ENCODE measurements at regions not wholly inside any gene's neighbourhood (a gene's known extent, or its start where the extent isn't known, plus 50 kb on each side); places are given as distances from the start of the nearest gene placed in this dataset.
"Not testable (repeated sequence)": the region's sequence is repeated elsewhere in the genome, so short reads cannot be mapped to it uniquely, and the experiment has no call there.

- no peak for FAIRE-seq
These were observed 329.0 kb downstream of the C12orf75 start for GRCh38 chr12:105659355-105660075.

DNA sequence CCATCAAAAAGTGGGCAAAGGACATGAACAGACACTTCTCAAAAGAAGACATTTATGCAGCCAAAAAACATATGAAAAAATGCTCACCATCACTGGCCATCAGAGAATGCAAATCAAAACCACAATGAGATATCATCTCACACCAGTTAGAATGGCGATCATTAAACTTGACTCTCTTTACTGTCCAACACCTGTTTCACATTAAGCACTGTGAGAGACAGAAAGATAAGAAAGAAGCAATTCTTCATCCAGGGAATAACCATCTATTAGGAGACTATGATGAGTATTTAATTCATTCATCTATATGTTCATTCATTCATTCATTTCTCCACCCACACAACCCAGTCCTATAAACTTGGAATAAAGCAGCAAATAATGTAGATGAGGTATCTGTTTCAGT is 334.3 kb downstream of the C12orf75 start:
- FAIRE-seq = not testable (repeated sequence)

- no peak for FAIRE-seq
These were observed 334.9 kb downstream of the C12orf75 start for GRCh38 chr12:105665366-105665765.

GRCh38 chr12:105667973-105668743 is 337.7 kb downstream of the C12orf75 start:
- no peak for FAIRE-seq

DNA sequence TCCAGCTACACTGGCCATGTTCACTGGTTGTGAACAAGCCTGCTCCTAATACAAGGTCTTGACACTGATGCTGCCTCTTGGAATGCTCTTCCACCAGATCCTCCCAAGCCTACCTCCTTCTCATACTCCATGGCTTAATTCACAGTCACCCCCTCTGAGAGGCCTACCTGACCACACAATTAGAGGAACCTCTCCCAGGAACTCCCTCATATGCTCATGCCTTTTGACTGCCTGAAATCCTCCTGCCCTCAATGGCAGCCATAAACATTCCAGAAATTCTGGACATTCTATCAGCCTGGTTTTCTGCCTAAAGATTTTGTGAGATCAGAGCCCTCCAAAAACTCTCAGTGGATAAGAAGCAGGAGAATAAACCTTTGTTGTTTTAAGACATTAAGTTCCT is 340.2 kb downstream of the C12orf75 start:
- FAIRE-seq = no peak

DNA sequence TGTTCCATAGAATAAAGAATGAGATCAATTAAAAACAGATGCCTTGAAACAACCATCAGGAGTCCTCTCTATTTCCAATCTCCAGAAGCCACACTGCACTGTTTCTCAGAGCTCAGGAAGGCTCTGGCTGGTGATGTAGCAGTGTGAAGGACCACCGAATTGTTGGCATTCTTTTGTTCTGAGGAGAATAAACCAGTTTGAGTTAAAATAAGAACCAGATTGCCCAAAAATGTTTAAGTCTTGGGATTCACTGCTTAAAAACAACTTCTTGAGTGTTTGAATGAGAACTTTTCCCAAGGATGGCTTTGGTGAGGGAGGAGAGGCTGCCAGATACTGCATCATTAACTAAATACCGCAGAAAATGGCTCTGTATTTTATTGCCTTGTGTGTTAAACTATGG is 341.2 kb downstream of the C12orf75 start:
- no peak for FAIRE-seq

DNA sequence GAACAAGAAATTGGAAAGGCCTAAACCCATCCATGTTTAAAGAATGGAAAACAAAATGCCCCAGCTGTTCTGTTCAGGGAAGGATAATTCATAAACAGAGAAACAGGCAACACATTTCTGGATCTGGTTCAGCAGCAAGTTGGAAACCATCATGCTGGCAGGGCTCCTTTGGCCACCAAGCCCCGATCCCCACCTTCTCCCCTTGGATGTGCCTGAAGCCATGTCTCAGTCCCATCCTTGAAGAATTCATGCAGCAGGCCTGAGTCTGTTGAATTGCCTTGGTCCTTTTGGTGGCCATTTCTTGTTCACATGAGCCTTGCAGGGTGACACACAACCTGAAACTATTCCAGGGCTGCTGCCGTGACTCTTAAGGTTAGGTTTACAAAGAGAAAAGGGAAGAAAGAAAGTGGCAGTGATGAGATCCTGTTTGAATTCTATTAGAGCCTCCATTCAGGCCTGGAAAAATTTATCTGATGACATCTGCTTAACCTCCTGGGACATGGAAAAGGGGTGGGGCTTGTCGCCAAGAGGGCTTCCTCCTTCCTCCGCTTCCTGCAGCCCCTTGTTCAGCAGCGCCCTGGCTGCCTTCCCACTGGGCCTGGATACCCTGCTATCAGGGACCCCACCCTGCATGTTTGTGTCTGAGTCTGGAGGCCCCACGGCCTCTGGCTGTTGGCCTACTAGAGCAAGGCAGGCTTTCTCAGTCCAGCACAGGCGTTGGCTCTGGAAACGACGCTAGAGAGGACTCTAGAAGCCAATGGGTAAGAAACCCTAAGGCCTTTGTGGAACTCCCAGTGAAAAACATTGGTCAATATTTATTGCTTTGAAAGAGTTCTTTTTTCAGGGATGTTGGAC is 341.9 kb downstream of the C12orf75 start:
- no peak for FAIRE-seq

DNA sequence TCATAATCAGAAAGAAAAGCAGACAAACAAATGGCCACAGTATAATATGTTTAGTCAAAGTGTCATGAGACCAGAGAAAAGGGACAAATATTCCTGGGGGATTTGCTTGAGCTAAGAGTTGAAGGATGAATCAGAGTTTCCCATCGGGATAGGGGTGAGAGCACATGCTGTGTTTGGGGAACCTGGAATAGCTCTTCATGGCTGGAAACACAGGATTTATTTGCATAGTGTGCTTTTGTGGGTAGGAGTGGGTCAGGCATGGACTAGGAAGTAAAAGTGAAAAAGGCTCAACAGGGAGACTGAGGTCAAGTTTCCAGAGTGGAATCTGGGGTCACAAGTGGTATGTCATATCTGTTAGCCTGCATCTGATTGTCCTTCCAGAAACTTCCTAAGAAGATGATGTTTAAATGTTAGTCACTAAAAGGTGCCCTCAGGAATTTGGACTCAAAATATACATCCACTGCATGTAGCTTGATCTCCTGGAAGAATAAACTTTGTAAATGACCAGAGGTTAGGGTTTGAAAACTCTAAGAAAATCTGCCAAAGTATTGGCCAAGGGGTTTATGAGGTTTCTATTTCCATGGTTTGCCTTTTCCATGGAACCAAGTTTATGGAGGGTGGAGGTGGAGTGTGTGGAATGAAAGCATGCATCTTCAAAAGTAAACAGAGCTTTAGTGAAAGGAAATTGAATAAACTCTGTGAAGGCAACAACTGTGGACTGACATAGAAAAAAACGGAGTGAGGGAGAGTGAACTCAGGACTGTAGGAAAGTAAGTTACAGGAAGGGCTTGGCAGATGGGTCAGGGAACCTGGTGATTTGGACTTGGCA is 344.6 kb downstream of the C12orf75 start:
- no peak for FAIRE-seq

DNA sequence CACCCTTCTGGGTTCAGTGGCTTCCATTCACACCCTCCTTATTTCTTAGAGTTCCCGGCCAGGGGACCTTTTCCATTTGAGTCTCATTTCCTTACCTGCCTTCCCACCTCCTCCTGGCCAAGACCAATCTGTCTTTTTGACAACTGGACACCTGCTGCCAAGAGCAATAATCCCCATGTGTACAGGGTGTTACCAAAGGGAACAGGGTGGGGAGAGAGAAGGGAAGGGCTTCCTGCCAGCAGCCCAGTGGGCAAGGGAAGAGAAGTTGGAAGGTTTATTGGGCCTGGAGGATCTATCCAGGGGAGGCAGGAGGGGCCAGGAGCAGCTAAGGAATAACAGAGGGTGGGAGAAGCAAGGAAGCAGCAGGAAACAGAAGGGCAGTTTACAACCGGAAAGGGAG is 346.2 kb downstream of the C12orf75 start:
- FAIRE-seq = no peak

DNA sequence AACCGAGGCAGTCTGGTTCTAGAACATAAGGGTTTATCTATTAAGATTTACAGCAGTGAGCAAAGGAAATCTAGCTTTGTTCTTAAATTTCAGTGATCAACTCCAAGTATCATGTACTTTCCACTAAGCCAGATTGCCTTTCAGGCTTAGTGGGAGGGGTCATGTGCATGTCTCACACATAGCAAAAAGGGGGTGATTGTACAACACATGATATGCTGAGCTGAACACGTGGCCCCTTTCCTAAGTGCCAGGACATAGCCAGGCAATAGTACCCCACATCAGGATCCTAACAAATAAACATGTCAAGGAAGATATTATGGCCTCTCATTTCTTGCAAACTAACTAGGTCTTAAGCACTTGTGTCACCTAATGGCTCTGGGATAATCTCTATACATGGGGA is 347.2 kb downstream of the C12orf75 start:
- no peak for FAIRE-seq

DNA sequence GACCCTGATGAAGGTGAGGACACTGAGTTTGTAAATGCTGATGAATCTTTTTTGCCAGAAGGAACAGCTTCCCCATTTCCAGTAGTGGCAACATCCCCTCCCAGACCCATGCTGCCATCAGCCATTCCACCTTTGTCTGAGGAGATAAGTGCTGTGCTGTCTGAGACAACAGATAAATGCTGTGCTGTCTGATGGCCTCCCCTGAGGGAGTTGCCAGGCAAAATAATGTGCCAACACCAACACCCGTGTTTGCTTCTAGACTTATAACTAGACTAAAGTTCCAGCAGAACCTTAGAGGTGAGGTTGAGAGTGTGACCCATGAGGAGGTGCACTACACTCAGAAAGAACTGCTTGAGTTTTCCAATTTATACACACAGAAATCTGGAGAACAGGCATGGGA is 349.5 kb downstream of the C12orf75 start:
- FAIRE-seq = no peak

DNA sequence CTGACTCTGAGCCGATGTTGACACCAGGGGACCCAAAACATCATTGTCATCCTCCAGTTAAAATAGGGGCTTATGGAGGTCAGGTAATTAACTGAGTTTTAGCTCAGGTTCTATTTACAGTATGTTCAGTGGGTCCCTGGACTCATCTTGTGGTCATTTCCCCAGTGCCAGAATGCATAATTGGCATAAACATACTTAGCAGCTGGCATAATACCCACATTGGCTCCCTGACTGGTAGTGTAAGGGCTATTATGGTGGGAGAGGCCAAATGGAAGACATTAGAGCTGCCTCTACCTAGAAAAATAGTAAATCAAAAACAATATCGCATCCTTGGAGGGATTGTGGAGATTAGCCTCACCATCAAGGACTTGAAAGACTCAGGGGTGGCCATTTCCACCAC is 350.9 kb downstream of the C12orf75 start:
- no peak for FAIRE-seq

DNA sequence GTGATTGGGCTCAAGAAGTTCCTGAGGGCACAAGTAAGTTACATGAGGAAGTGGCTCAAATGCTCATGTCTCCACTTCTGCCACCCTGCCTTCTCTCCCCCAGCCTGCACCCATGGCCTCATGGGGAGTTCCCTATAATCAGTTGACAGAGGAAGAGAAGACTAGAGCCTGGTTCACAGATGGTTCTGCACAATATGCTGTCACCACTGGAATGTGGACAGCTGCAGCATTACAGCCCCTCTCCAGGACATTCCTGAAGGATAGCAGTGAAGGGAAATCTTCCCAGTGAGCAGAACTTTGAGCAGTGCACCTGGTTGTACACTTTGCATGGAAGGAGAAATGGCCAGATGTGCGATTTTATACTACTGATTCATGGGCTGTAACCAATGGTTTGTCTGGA is 352.3 kb downstream of the C12orf75 start:
- not testable (repeated sequence) for FAIRE-seq

DNA sequence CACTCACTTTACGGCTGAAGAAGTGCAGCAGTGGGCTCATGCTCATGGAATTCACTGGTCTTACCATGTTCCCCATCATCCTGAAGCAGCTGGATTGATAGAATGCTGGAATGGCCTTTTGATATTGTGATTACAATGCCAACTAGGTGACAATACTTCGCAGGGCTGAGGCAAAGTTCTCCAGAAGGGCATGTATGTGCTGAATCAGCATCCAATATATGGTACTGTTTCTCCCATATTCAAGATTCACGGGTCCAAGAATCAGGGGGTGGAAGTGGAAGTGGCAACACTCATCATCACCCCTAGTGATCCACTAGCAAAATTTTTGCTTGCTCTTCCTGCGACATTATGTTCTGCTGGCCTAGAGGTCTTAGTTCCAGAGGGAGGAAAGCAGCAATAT is 353.3 kb downstream of the C12orf75 start:
- FAIRE-seq = not testable (repeated sequence)

DNA sequence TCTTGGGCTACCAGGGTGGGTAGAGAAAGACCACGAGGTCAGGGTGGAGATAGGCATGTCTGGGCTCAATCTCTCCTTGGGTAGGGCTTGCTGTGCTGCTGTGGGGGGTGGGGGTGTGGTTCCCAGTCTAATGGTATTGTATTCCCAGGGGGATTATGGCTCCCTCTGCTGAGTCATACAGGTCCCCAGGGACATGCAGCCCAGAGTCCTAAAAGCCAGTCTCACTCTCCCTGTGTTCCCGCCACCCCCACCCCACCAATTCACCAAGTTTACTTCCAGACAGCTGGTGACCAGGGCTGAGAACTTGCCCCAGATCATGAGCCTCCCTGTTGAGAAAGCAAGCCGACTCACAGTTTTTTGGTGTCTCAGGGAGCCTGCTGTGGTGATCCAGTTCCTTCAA is 367.6 kb downstream of the C12orf75 start:
- no peak for FAIRE-seq

DNA sequence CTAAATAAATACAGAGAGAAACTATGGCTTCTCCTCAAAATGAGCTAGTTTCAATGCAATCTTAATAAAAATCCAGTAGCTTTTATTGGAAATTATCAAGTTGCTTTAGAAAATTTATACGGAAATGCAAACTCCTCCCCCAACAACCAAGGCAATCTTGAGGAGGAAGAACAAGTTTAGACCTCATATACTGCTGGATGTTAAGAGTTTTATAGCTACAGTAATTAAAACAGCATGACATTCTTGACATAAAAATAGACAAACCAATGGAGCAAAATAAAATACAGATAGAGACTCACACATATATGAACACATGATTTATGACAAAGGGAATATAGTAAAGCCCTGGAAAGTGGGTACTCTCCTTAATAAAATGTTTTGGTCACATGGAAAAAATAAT is 368.7 kb downstream of the C12orf75 start:
- no peak for FAIRE-seq

DNA sequence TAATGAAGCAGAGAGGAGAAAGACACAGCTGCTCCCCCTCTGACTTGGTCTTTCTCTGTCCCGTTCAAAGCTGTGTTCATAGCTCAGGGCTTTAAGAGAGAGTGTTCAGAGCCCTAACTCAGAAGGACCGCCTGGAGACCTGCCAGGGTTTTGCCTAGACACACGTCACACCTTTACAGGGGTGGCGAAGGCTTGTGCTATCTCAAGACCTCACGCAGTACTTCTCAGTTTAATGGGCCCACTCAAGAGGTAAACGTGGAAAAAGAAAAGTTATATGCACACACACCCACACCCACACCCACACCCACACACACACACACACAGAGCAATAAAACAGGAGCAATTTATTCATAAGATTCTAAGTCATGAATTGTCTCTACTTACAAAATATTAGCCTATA is 374.3 kb downstream of the C12orf75 start:
- no peak for FAIRE-seq

DNA sequence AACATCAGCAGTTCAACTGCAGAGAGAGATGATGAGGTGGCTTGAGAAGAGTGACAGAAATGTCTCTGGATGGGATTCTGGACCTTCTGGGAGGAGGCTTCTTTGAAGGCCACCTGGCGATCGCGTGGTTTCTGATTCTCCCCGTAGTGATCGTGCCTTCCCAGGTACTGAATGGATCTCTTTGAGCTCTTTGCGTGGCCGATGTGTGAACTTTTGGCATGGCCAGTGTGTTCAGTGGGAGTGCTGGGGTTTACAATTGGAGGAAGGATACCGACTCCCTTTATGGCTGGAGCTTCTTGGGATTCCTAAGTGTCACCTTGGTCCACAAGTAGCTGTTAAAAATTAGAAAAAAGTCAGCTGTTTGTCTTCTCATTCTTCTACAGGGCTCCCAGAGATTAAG is 374.7 kb downstream of the C12orf75 start:
- no peak for FAIRE-seq

- FAIRE-seq = no peak
These were observed 375.3 kb downstream of the C12orf75 start for GRCh38 chr12:105705765-105706164.

GRCh38 chr12:105706321-105706972 is 376.0 kb downstream of the C12orf75 start:
- FAIRE-seq = no peak

GRCh38 chr12:105706973-105707334 is 376.5 kb downstream of the C12orf75 start:
- FAIRE-seq = no peak
